ENCODE measurements at regions not wholly inside any gene's neighbourhood (a gene's known extent, or its start where the extent isn't known, plus 50 kb on each side); places are given as distances from the start of the nearest gene placed in this dataset.
"Not testable (repeated sequence)": the region's sequence is repeated elsewhere in the genome, so short reads cannot be mapped to it uniquely, and the experiment has no call there.

- no peak for DNase-seq (ENCODE audit: low read depth)
These were observed 61.4 kb downstream of the NXNL2 start for GRCh38 chr9:88596376-88596775.

GRCh38 chr9:88604836-88605511, 70.0 kb downstream of the NXNL2 start:
- no peak for DNase-seq (ENCODE audit: low read depth)

- no peak for DNase-seq (ENCODE audit: low read depth)
These were observed 70.8 kb downstream of the NXNL2 start for GRCh38 chr9:88605512-88606362.

GRCh38 chr9:88614359-88614758, 79.4 kb downstream of the NXNL2 start:
- DNase-seq (ENCODE audit: low read depth), result no peak

- no peak for DNase-seq (ENCODE audit: low read depth)
These were observed 88.7 kb downstream of the NXNL2 start for GRCh38 chr9:88623698-88624097.

GRCh38 chr9:88628114-88628513, 93.1 kb downstream of the NXNL2 start:
- DNase-seq (ENCODE audit: low read depth), result no peak

GRCh38 chr9:88628811-88629210, 93.8 kb downstream of the NXNL2 start:
- no peak for DNase-seq (ENCODE audit: low read depth)

GRCh38 chr9:88630574-88630973, 95.6 kb downstream of the NXNL2 start:
- DNase-seq (ENCODE audit: low read depth), result not testable (repeated sequence)

GRCh38 chr9:88635151-88635550, 100.2 kb downstream of the NXNL2 start:
- no peak for DNase-seq (ENCODE audit: low read depth)

- DNase-seq (ENCODE audit: low read depth), result no peak
These were observed 106.7 kb downstream of the NXNL2 start for GRCh38 chr9:88641456-88642240.

- DNase-seq (ENCODE audit: low read depth), result no peak
These were observed 107.4 kb downstream of the NXNL2 start for GRCh38 chr9:88642336-88642735.

GRCh38 chr9:88643931-88644330, 109.0 kb downstream of the NXNL2 start:
- no peak for DNase-seq (ENCODE audit: low read depth)

- DNase-seq (ENCODE audit: low read depth), result no peak
These were observed 110.3 kb downstream of the NXNL2 start for GRCh38 chr9:88645172-88645878.

- no peak for DNase-seq (ENCODE audit: low read depth)
These were observed 110.9 kb downstream of the NXNL2 start for GRCh38 chr9:88645879-88646199.

GRCh38 chr9:88646539-88647300, 111.7 kb downstream of the NXNL2 start:
- no peak for DNase-seq (ENCODE audit: low read depth)

- DNase-seq (ENCODE audit: low read depth), result no peak
These were observed 117.0 kb downstream of the NXNL2 start for GRCh38 chr9:88651682-88652633.

GRCh38 chr9:88652876-88653275, 117.9 kb downstream of the NXNL2 start:
- no peak for DNase-seq (ENCODE audit: low read depth)

- no peak for DNase-seq (ENCODE audit: low read depth)
These were observed 118.4 kb downstream of the NXNL2 start for GRCh38 chr9:88653406-88653805.

GRCh38 chr9:88653911-88654310, 118.9 kb downstream of the NXNL2 start:
- no peak for DNase-seq (ENCODE audit: low read depth)

- no peak for DNase-seq (ENCODE audit: low read depth)
These were observed 122.9 kb downstream of the NXNL2 start for GRCh38 chr9:88657893-88658292.

Measured in activated gamma-delta T cell treated with anti-CD3 and anti-CD28 coated beads, Interleukin-2, amount 50 U/mL, for 16 hours (primary cell).